Cardiac fibroblast (primary cell): ENCODE measurements at regions not wholly inside any gene's neighbourhood (a gene's known extent, or its start where the extent isn't known, plus 50 kb on each side); places are given as distances from the start of the nearest gene placed in this dataset.

Experiments
- DNase-seq, 2 donors: peaks; one replicate each; pipeline versions ENCODE4 v3.0.0 to v3.0.0-alpha.2; 2010; ENCODE audit warnings: low read depth in 2 of 2
- H3K4me3 ChIP-seq, 2 donors: replicated peaks in 1 of 2; 1 replicate in 1 of 2; 2 replicates in 1 of 2; pipeline ENCODE4 v1.5.1; 2011; ENCODE audit warnings: low read depth in 2 of 2, low read length in 2 of 2, mild to moderate bottlenecking in 2 of 2, moderate library complexity in 1 of 2
- CTCF ChIP-seq: IDR thresholded peaks from one replicate; pipeline ENCODE4 v1.5.1; 2011; ENCODE audit warnings: low read depth, mild to moderate bottlenecking, low read length, inconsistent platforms

DNA sequence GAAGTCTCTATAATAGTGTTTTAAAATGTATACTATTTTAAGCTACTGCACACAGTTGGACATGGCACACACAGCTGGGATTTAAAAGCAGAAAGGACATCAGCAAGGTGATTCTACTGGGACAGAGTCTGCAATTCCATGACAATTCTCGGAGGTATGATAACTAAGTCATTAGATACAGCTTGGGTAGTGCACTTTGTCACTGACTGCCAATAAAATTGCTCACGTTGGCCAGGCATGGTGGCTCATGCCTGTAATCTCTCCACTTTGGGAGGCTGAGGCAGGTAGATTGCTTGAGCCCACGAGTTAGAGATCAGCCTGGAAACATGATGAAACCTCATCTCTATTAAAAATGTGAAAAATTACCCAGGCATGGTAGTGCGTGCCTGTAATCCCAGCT lies 134.1 kb upstream of the SATB2 start:
- H3K4me3 ChIP-seq, result no peak overlapping the region
- DNase-seq, result no peak
- no peak for TF ChIP-seq CTCF

DNA sequence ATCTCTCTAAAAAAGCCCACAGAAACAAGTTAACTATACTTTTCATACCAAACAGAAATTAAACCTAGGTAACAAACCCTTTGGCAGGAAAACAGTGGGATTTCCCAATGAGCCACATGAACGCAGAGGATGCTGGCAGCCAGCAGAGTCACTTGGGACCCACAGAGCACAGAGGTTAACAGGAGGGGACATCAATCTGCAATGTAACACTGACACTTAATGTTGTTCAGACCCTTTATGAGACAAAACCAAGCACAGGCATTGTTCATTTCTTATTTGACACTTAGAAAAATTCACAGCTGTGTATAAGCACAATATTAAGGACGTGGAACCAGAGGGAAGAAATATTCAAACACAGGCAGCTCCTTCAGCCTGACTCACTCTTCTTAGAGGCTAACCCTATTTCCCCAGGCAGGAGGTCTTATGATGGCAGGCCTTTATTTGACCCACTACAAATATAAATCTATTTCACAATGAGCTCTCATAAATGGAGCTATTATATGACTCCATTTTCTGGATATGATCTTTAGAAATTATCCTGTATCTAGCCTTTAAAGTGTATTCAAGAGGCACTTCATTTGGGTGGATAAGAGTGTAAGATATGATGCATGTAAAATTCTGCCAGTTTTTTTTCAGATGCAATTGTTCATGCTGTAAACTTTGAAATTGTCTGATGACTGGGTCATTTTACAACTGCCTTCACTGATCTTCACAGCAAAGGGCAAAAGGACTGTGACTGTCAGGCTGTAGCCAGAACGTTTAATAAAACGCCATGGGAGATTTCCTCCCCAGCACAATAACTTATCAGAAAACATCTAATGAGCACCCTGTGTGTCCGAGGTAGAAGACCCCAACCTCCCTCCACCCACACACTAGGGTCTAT lies 132.8 kb upstream of the SATB2 start:
- no peak for DNase-seq
- H3K4me3 ChIP-seq, result no peak overlapping the region
- no peak for TF ChIP-seq CTCF

- no peak overlapping the region for H3K4me3 ChIP-seq
- DNase-seq, result no peak
- TF ChIP-seq CTCF, result no peak
These were observed 131.6 kb upstream of the SATB2 start for GRCh38 chr2:199589306-199589705.

GRCh38 chr2:199588054-199588453 lies 130.3 kb upstream of the SATB2 start:
- H3K4me3 ChIP-seq, result no peak overlapping the region
- DNase-seq, result no peak
- no peak for TF ChIP-seq CTCF

- no peak overlapping the region for H3K4me3 ChIP-seq
- TF ChIP-seq CTCF, result no peak
- DNase-seq, result no peak
These were observed 128.9 kb upstream of the SATB2 start for GRCh38 chr2:199586646-199587045.

DNA sequence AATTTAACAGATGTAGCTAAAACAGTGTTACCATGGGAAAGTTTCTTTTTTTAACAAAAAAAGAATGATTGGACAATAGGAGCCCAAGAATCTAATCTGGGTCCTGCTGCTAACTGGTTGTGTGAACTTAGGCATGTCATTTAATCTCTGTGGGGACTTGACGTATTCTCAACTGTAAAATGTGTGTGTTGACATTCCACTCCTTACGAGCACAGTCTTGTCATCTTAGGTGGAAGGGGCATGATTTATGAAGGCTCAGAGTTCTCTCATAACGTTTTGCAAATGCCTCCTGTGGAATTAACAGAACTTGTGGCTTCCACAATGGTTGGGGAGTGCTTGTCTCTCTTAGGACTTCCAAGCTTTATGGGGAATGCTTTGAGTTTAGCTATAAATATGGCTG lies 125.9 kb upstream of the SATB2 start:
- H3K4me3 ChIP-seq, result no peak overlapping the region
- DNase-seq, result no peak
- TF ChIP-seq CTCF, result no peak
